Left lung (tissue), 4 donors: ENCODE measurements at regions not wholly inside any gene's neighbourhood (a gene's known extent, or its start where the extent isn't known, plus 50 kb on each side); places are given as distances from the start of the nearest gene placed in this dataset.

Experiments used
- ATAC-seq: fragments of 200-7000 bp; cut with Tn5 transposase; one replicate; pipeline ENCODE4 v1.9.1; 2020; ENCODE audit warnings: moderate library complexity
- DNase-seq, 4 donors: peaks; one replicate each; pipeline ENCODE4 v3.0.0-alpha.2; 2013 to 2020
- H3K27ac ChIP-seq, 2 donors: fragments of 200-600 bp; sonication (generic) in 1 of 2; one replicate each; pipeline versions ENCODE4 v1.5.0 to v1.8.0; 2020 to 2021
- H3K27me3 ChIP-seq, 2 donors: fragments of 200-600 bp; sonication (generic) in 1 of 2; one replicate each; pipeline versions ENCODE4 v1.5.0 to v1.8.0; 2020 to 2021
- H3K36me3 ChIP-seq, 2 donors: fragments of 200-600 bp; sonication (generic) in 1 of 2; one replicate each; pipeline versions ENCODE4 v1.5.0 to v1.8.0; 2020 to 2021
- H3K4me1 ChIP-seq, 2 donors: fragments of 200-600 bp; one replicate each; pipeline ENCODE4 v1.8.0; 2021
- H3K4me3 ChIP-seq, 2 donors: fragments of 200-600 bp; sonication (generic) in 1 of 2; one replicate each; pipeline versions ENCODE4 v1.5.0 to v1.8.0; 2020 to 2021; ENCODE audit warnings: mild to moderate bottlenecking in 1 of 2
- H3K9me3 ChIP-seq, 2 donors: fragments of 200-600 bp; sonication (generic) in 1 of 2; one replicate each; pipeline versions ENCODE4 v1.5.0 to v1.8.0; 2020 to 2021
- intact Hi-C, 2 donors: fragments of 100-400 bp; cut with DNase I; formaldehyde crosslinking; loops; one replicate each; pipeline versions ENCODE4 v1.11.2 to v1.14.2; 2022
- TF ChIP-seq, protein P1 (sequence below), 2 donors: fragments of 200-600 bp; sonication (generic) in 1 of 2; IDR thresholded peaks; one replicate each; pipeline versions ENCODE4 v1.5.0 to v1.8.0; 2021; ENCODE audit warnings: antibody characterized with exemption in 2 of 2
- donor health status: DM: no; HTN: yes; CAD: no.
- donor health status: DM: no; HTN: no; CAD: no.

DNA sequence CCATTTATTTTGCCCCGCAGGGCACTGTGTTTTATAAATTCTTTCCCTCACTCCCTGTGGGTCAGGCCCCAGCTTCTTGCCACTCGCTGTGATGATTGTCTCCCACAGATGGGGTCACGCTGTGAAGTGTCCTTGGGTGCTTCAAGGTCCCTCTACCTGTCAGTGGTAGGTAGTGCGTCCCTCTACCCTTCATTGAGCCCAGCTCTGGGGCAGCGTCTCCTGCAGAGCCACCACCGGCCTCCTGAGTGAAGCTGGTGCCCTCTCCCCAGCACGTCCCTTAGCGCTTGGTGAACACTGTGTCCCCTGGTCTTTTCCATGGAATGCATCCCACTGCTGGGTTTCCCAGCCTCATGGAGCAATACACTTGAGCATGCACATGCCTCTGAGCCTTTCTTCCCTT is 108.2 kb downstream of the NRN1 start:
- no peak overlapping the region for H3K27ac ChIP-seq
- TF ChIP-seq, protein P1, sequence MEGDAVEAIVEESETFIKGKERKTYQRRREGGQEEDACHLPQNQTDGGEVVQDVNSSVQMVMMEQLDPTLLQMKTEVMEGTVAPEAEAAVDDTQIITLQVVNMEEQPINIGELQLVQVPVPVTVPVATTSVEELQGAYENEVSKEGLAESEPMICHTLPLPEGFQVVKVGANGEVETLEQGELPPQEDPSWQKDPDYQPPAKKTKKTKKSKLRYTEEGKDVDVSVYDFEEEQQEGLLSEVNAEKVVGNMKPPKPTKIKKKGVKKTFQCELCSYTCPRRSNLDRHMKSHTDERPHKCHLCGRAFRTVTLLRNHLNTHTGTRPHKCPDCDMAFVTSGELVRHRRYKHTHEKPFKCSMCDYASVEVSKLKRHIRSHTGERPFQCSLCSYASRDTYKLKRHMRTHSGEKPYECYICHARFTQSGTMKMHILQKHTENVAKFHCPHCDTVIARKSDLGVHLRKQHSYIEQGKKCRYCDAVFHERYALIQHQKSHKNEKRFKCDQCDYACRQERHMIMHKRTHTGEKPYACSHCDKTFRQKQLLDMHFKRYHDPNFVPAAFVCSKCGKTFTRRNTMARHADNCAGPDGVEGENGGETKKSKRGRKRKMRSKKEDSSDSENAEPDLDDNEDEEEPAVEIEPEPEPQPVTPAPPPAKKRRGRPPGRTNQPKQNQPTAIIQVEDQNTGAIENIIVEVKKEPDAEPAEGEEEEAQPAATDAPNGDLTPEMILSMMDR (IDR thresholded peaks at IDR 0.05): no peak
- H3K9me3 ChIP-seq: no peaks in the 10 kb centered on the region
- DNase-seq: no peak
- H3K36me3 ChIP-seq: no peaks in the 10 kb centered on the region
- intact Hi-C loops: no loop called here
- no peaks in the 10 kb centered on the region for H3K4me1 ChIP-seq
- no peak for ATAC-seq
- H3K27me3 ChIP-seq: no peaks in the 10 kb centered on the region
- H3K4me3 ChIP-seq: no peak overlapping the region

- TF ChIP-seq, protein P1 (IDR thresholded peaks at IDR 0.05): no peak
- Histone ChIP-seq H3K4me1 (no peaks in the 10 kb centered on the region), H3K36me3 (no peaks in the 10 kb centered on the region), H3K27me3 (no peaks in the 10 kb centered on the region), H3K27ac (no peak overlapping the region), H3K4me3 (no peak overlapping the region), H3K9me3 (no peaks in the 10 kb centered on the region)
- intact Hi-C loops: no loop called here
- DNase-seq (no peak), ATAC-seq (no peak)
Measured at GRCh38 chr6:5898102-5898501, 108.6 kb downstream of the NRN1 start.

DNA sequence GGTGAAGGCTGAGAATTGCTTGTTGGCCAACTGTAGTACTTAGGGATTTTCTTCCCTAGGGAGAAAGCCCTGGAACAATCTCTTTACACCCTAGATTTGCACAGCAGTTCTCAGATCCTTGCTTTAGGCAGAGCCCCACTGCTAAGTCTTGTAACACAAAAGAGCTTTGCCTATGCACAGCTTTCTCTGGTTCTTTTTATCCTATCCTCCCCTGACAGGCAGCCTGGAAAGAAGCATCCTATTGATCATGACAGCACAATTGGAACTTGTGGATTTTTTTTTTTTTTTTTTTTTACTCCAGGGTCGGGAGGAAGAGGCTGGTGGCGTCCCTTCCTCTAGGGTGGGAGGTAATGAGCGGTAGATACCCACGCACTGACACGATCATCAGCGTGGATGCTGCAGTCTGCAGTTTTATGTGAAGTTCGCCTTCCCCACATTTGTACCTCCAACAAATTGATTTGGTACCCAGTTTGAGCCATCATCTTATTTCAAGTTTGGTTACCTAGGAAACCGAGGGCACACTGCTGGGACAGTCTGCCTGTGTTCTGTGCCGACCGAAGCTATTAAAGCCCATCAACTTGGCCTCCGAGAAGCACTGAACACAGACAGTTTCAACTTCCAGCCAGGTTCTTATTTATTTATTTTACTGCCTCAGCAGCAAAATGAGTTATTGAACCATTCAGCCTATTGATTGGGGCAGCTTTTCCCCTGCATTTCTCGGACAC is 110.1 kb downstream of the NRN1 start:
- no peaks in the 10 kb centered on the region for H3K36me3 ChIP-seq
- DNase-seq: no peak
- H3K4me1 ChIP-seq: no peaks in the 10 kb centered on the region
- H3K27ac ChIP-seq: no peak overlapping the region
- TF ChIP-seq, protein P1 (IDR thresholded peaks at IDR 0.05): no peak
- H3K27me3 ChIP-seq: peaks cover 0 to 7% of the 10 kb centered on the region in 2 donors
- intact Hi-C loops: no loop called here
- H3K9me3 ChIP-seq: no peaks in the 10 kb centered on the region
- H3K4me3 ChIP-seq: no peak overlapping the region
- ATAC-seq: no peak

GRCh38 chr6:5894357-5894756 is 112.4 kb downstream of the NRN1 start:
- TF ChIP-seq, protein P1 (IDR thresholded peaks at IDR 0.05): no peak
- intact Hi-C loops: no loop called here
- ATAC-seq: no peak
- Histone ChIP-seq H3K27ac (no peak overlapping the region), H3K4me1 (no peaks in the 10 kb centered on the region), H3K27me3 (peaks cover 0 to 7% of the 10 kb centered on the region in 2 donors), H3K9me3 (no peaks in the 10 kb centered on the region), H3K36me3 (no peaks in the 10 kb centered on the region), H3K4me3 (no peak overlapping the region)
- no peak for DNase-seq

DNA sequence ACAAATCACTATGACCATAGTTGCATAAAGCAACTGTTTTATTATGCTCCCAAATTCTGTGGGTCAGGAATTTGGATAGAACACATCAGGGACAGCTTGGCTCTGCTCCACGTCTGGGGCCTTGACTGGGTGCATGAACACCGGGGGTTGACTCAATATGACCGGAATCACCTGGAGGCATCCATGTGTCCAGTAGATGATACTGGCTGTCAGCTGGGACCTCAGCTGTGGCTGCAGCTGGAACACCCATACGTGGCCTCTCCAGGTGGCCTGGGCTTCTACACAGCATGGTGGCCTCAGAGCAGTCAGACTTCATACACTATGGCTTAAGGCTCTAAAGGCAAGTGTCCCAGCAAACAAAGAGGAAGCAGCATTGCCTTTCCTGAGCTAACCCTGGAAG is 113.4 kb downstream of the NRN1 start:
- no peaks in the 10 kb centered on the region for H3K36me3 ChIP-seq
- TF ChIP-seq, protein P1 (IDR thresholded peaks at IDR 0.05): no peak
- DNase-seq: no peak
- no peak overlapping the region for H3K4me3 ChIP-seq
- no peaks in the 10 kb centered on the region for H3K9me3 ChIP-seq
- intact Hi-C loops: no loop called here
- H3K27me3 ChIP-seq: peaks cover 0 to 7% of the 10 kb centered on the region in 2 donors
- no peak for ATAC-seq
- H3K27ac ChIP-seq: no peak overlapping the region
- no peaks in the 10 kb centered on the region for H3K4me1 ChIP-seq
